ENCODE measurements at regions not wholly inside any gene's neighbourhood (a gene's known extent, or its start where the extent isn't known, plus 50 kb on each side); places are given as distances from the start of the nearest gene placed in this dataset.

GRCh38 chr4:115883231-115883630 is 769.8 kb upstream of the NDST4 start:
- DNase-seq = no peak

DNA sequence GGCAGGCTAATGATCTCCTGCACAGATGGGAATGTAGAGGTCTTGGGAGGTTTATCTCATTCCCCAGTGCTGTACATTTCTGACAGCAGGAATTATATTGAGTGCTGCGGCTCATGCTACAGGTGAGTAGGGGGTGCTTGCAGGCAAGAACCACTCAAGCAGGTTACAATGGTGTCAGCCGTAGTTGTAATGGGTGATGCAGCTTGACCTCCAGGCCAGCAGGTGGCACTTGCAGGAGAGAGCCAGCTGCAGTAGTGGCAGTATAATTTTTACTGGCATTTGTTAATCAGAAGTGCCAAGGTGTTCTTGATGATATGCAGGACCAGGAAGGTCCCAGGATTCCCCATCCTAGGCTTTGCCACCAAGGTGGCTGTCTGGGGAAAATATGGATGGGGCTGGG is 759.6 kb upstream of the NDST4 start:
- DNase-seq = no peak

- DNase-seq = no peak
Observed at GRCh38 chr4:115871596-115871995, 758.2 kb upstream of the NDST4 start.

- DNase-seq = no peak
Observed at GRCh38 chr4:115866364-115866896, 753.0 kb upstream of the NDST4 start.

GRCh38 chr4:115865736-115866135 is 752.3 kb upstream of the NDST4 start:
- DNase-seq = no peak

DNA sequence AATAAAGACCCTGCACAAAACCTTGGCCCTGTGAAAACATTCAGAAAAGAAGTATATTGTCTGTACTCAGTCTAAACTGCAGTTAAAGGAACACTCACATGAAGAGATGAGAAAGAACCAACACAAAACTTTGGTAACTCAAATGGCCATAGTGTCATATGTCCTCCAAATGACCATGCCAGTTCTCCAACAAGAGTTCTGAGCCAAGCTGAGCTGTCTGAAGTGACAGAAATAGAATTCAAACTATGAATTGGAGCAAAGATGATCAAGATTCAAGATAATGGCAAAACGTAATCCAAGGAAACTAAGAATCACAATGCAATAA is 739.3 kb upstream of the NDST4 start:
- no peak for DNase-seq

DNA sequence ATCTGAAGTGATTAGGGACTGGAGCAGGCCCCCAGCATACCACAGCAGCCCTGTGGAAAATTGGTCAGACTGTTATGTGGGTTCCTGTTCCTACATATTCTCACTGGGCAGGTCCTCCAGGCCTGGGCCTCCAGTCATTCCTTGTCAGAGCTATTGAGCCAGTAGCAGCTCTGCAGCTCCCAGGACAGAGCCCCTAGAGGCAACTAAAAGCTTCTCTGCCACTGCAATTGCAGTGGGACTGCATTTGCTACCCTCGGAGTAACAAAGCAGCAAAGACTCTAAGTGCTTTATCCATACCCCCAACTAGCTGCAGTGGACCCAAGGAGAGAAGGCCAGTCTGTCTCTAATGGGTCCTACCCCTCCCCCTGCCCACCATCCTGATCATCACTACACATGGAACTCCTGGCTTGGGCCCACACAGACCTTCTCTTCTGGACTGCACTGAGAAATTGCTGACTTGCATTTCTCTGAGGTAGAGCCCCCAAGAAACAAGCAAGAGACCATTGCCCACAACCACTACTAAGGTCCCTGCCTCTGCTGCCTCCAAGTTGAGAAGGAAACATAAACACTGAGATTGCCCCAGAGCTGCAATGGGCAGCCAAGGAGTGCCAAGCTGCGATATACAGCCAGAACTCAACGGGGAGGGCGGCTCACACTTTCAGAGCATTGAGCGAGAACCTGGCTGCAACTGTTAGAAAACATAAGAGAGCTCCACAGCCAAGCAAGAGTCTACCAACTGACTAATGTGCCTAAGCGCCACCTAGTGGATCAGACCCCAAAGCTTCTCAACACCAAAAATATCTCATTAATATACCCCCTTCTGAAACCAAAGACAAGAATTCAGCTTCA is 738.7 kb upstream of the NDST4 start:
- DNase-seq = peak; percentile 36 to 61

DNA sequence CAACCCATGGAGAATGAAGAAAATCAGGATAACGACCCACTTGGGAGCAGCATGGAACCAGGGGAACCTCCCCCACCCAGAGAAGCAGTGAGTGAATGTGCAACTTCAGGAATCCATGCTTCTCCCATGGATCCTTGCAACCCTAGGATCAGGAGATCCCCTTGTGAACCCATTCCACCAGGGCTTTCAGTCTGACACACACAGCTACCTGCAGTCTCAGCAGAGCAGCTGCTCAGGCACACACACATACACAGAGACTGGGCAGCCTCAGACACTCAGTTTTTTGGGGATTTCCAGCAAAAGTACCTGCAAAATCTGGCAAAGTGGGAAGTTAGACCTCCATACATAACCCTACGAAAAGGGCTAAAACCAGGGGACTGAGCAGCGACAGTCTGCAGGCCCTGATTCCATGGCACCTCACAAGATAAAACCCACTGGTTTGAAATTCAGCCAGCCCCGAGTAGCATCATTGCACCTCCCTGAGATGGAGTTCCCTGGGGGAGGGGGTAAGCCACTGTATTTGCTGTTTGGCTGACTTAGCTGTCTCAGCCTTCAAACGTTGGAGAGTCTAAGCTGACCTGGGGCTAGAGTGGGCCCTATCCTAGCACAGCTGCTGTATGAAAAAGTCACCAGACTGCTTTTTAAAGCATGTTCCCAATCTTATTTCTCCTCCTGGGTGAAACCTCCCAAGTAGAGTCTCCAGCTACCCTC is 737.5 kb upstream of the NDST4 start:
- DNase-seq = no peak

GRCh38 chr4:115844180-115844579 is 730.8 kb upstream of the NDST4 start:
- no peak for DNase-seq

DNA sequence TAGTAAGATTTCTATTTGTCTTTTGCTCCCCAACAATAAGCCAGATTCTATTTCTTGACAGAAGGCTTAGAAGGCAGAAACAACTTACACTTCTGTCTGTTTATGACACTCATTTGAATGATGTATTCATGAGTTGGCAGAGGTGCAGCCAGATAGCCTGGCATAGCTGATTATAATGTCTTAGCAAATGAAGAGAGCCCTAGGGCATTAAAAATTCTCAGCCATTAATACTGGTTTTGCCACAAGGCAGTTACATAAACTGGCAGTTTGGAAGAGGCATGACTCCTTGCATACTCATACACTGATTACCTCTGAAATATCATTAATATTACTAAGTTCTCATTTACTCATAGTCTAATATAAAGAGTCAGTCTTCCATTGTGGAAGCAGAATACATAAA is 728.5 kb upstream of the NDST4 start:
- no peak for DNase-seq

DNA sequence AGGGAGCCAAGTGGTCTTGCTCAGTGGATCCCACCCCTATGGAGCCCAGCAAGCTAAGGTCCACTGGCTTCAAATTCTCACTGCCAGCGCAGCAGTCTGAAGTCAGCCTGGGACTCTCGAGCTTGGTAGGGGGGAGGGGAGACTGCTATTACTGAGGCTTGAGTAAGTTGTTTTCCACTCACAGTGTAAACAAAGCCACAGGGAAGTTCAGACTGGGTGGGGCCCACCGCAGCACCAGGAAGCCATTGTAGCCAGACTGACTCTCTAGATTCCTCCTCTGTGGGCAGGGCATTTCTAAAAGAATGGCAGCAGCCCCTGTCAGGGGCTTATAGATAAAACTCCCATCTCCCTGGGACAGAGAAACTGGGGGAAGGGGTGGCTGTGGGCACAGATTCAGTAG is 721.0 kb upstream of the NDST4 start:
- no peak for DNase-seq

- DNase-seq = no peak
Observed at GRCh38 chr4:115824630-115825029, 711.2 kb upstream of the NDST4 start.

GRCh38 chr4:115803825-115804224 is 690.4 kb upstream of the NDST4 start:
- DNase-seq = no peak

DNA sequence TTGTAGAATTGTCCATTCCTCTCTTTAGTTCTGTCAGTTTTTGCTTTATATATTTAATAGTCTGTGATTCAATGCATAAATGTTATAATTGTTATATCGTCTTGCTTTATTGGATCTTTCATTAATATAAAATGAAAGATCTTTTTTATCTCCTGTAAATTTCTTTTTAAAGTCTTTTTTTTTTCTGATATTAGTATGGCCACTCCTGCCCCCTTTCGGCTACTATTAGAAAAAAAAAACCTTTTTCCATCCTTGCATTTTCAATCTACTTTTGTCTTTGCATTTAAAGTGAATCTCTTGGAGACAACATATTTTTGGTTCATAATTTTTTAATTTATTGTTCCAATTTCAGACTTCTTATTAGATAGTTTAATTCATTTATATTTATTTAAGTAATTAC is 677.4 kb upstream of the NDST4 start:
- DNase-seq = no peak

DNA sequence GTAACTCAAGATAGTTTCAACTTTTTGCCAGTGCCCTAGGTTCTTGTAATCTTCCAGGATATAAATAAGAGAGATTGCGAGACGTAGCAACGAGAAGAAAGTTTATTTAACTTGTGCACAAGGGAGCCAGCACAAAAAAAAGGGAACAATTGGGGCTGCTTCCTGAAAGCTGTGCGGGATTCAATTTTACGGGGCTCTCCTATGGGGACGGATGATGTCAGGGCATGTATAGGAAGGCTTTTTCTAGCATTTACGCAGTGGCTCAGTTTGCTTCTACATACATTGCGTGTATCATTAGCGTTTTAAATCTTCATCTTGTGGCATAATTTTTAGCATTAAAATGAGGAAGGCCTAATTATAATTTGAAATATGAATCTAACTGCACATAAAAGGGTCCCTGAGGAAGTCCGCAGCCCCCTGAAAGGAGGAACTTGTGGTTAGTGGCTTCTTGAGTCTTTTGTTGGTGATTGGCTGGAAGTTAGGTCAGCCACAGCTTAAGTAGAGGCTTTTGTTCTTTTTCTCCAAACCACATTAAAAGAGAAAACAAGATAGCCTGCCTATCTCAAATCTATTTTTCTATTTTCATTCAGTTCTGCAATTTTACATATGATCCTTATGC is 668.2 kb upstream of the NDST4 start:
- DNase-seq = peak; percentile 24 to 32

- DNase-seq = no peak
Observed at GRCh38 chr4:115780835-115781234, 667.4 kb upstream of the NDST4 start.

GRCh38 chr4:115780268-115780667 is 666.8 kb upstream of the NDST4 start:
- no peak for DNase-seq

- DNase-seq = no peak
Observed at GRCh38 chr4:115770046-115770543, 656.7 kb upstream of the NDST4 start.

DNA sequence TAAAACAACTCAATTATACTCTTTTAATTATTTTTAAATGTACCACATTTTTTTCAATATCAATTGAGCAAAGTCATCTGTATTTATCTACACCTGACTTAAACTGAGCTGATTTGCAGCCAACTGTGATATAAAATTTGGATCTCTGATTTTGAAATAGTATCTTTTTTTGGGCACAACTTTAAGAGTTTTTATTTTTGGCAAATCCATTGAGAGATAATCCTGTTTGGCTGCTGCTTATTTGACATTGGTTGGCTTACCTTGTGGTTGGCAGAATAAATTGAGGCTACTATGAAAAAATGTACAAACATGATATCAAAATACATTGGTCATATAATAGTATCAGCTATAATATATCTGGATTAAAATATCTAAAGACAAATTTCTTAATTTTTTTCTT is 656.0 kb upstream of the NDST4 start:
- DNase-seq = no peak

DNA sequence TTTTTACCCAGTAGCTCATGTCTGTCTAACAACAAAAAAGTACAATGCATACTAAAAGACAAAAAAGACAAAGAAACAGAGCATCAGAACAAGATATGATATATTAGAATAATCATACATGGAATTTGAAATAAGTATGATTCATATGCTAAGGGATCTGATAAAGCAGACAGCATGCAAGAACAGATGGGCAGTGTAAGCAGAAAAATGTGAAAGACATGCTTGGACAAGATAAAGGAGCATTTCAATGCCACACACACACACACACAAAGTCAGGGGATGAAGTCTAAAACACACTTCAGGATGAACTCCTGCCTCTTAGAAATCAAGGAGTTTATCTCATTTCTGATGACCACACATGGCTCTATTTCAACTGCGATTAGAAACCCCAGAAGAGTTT is 649.6 kb upstream of the NDST4 start:
- no peak for DNase-seq

GRCh38 chr4:115759231-115759630 is 645.8 kb upstream of the NDST4 start:
- DNase-seq = no peak

DNA sequence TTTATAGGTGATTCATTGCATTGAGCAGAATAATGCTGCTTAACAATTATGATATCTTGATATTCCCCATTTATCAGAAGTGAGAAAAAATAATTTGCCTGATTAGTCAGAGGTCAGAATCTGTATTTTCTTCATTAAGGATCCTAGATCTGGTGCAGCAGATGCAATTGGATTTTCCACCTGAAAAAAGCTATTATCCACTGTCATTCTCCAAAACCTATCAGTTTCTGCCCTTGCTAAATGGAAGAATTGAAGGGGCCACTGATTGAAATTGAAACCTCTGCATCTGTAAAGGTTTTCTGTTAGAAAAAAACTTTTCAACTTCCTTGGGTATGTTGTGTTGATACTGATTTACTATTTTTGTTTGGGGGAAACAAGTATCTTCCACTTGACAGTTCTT is 636.0 kb upstream of the NDST4 start:
- DNase-seq = no peak

DNA sequence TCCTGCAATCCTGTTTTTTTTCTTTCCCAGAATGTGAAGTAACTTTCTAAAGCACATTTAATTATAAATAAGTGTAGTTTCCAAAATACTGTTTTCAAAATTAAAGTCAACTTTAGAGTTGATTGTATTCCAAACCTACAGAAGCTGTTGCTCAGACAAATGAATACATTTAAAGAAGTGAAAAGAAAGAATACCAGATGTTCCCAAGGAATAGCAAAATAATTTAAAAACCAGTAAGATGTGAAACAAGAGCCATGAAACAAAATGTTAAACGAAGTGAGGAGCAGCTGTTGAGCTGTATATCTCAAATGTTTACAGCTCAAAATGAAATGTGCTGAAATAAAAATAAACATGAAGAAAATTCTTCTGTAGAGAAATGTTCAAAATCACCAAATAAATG is 627.4 kb upstream of the NDST4 start:
- DNase-seq = no peak

Data from AML-193 (cell line).